Astrocyte (in vitro differentiated cells and primary cell): ENCODE measurements at regions not wholly inside any gene's neighbourhood (a gene's known extent, or its start where the extent isn't known, plus 50 kb on each side); places are given as distances from the start of the nearest gene placed in this dataset.

Experiments used
- DNase-seq: peaks from one replicate; pipeline ENCODE4 v3.0.0-alpha.2; 2010; ENCODE audit warnings: low read depth
- FAIRE-seq: peaks from 2 replicates; lab custom pipeline; 2011; peaks lifted over from hg19 to GRCh38; lab: Jason Lieb, UNC
- H2AFZ ChIP-seq: 2 replicates; pipeline ENCODE4 v1.6.0; 2012; ENCODE audit warnings: low read depth, low read length, inconsistent platforms
- H3K27ac ChIP-seq: 2 replicates; pipeline ENCODE4 v1.5.1; 2011; ENCODE audit warnings: low read depth, low read length, inconsistent platforms
- H3K27me3 ChIP-seq: 2 replicates; pipeline ENCODE4 v1.6.0; 2011; ENCODE audit warnings: low read length, inconsistent platforms; ENCODE audit not compliant: insufficient read depth
- H3K36me3 ChIP-seq: 2 replicates; pipeline ENCODE4 v1.5.1; 2011; ENCODE audit warnings: low read length, inconsistent platforms; ENCODE audit not compliant: insufficient read depth
- H3K4me1 ChIP-seq: 2 replicates; pipeline ENCODE4 v1.5.1; 2011; ENCODE audit warnings: low read length, inconsistent platforms; ENCODE audit not compliant: insufficient read depth
- H3K4me2 ChIP-seq: 2 replicates; pipeline ENCODE4 v1.6.0; 2012; ENCODE audit warnings: low read length, inconsistent platforms
- H3K4me3 ChIP-seq: 2 replicates; pipeline ENCODE4 v1.5.1; 2011; ENCODE audit warnings: low read depth, mild to moderate bottlenecking, low read length, inconsistent platforms; ENCODE audit not compliant: insufficient read depth
- H3K79me2 ChIP-seq: 2 replicates; pipeline ENCODE4 v1.6.0; 2012; ENCODE audit warnings: mild to moderate bottlenecking, low read length, inconsistent platforms; ENCODE audit not compliant: insufficient read depth
- H3K9ac ChIP-seq: 2 replicates; pipeline ENCODE4 v1.6.0; 2012; ENCODE audit warnings: mild to moderate bottlenecking, low read length, inconsistent platforms
- H3K9me3 ChIP-seq: 2 replicates; pipeline ENCODE4 v1.5.1; 2012; ENCODE audit warnings: low read depth, mild to moderate bottlenecking, low read length, inconsistent platforms; ENCODE audit not compliant: insufficient read depth
- H4K20me1 ChIP-seq: 2 replicates; pipeline ENCODE4 v1.6.0; 2012; ENCODE audit warnings: low read length, inconsistent platforms; ENCODE audit not compliant: insufficient read depth
- H3K27ac Mint-ChIP-seq: one replicate; pipeline ENCODE4 v1.8.0; 2021; ENCODE audit warnings: mild to moderate bottlenecking, mixed read lengths; ENCODE audit not compliant: unreplicated experiment
- H3K27me3 Mint-ChIP-seq: one replicate; pipeline ENCODE4 v1.8.0; 2021; ENCODE audit warnings: low read depth, mixed read lengths; ENCODE audit not compliant: unreplicated experiment
- H3K36me3 Mint-ChIP-seq: one replicate; pipeline ENCODE4 v1.8.0; 2021; ENCODE audit warnings: low read depth, mixed read lengths; ENCODE audit not compliant: unreplicated experiment
- H3K4me1 Mint-ChIP-seq: one replicate; pipeline ENCODE4 v1.8.0; 2021; ENCODE audit warnings: low read depth, mixed read lengths; ENCODE audit not compliant: unreplicated experiment
- H3K4me3 Mint-ChIP-seq: one replicate; pipeline ENCODE4 v1.8.0; 2021; ENCODE audit warnings: mild to moderate bottlenecking, moderate library complexity, mixed read lengths; ENCODE audit not compliant: unreplicated experiment
- H3K9me3 Mint-ChIP-seq: one replicate; pipeline ENCODE4 v1.8.0; 2021; ENCODE audit warnings: mild to moderate bottlenecking, mixed read lengths; ENCODE audit not compliant: unreplicated experiment
- CTCF ChIP-seq: IDR thresholded peaks from 2 replicates; pipeline ENCODE4 v1.5.1; 2011; ENCODE audit warnings: low read depth, mild to moderate bottlenecking, inconsistent platforms, low read length, moderate library complexity; ENCODE audit not compliant: insufficient read depth
- EZH2 ChIP-seq: IDR thresholded peaks from 2 replicates; pipeline ENCODE4 v1.6.1; 2012; ENCODE audit warnings: mild to moderate bottlenecking, low read length, inconsistent platforms; ENCODE audit not compliant: insufficient read depth

- FAIRE-seq (no peak), DNase-seq (no peak)
- Histone ChIP-seq H3K79me2 (no peaks in the 10 kb centered on the region), H3K27ac (no peak overlapping the region), H3K4me2 (no peak overlapping the region), H3K4me3 (no peak overlapping the region), H2AFZ (no peak overlapping the region), H3K4me1 (peaks cover 8% of the 10 kb centered on the region), H4K20me1 (no peaks in the 10 kb centered on the region), H3K27me3 (no peaks in the 10 kb centered on the region), H3K9me3 (no peaks in the 10 kb centered on the region), H3K9ac (no peak overlapping the region), H3K36me3 (no peaks in the 10 kb centered on the region)
- Mint-ChIP-seq H3K36me3 (no peaks in the 10 kb centered on the region), H3K27me3 (peaks cover 1% of the 10 kb centered on the region), H3K27ac (no peak overlapping the region), H3K4me3 (no peak overlapping the region), H3K4me1 (peaks cover 8% of the 10 kb centered on the region), H3K9me3 (no peaks in the 10 kb centered on the region)
- TF ChIP-seq EZH2, result no peak
- no peak for TF ChIP-seq CTCF
Observed at GRCh38 chr5:62083661-62084060, 222.3 kb upstream of the KIF2A start.

- FAIRE-seq (no peak), DNase-seq (no peak)
- H3K9me3 ChIP-seq, result no peaks in the 10 kb centered on the region
- Mint-ChIP-seq H3K27ac (no peak overlapping the region), H3K4me1 (peaks cover 8% of the 10 kb centered on the region), H3K4me3 (no peak overlapping the region), H3K27me3 (peaks cover 1% of the 10 kb centered on the region), H3K36me3 (no peaks in the 10 kb centered on the region), H3K9me3 (no peaks in the 10 kb centered on the region)
- H3K36me3 ChIP-seq, result no peaks in the 10 kb centered on the region
- no peak for TF ChIP-seq CTCF
- TF ChIP-seq EZH2, result no peak
- H3K4me3 ChIP-seq, result no peak overlapping the region
- H4K20me1 ChIP-seq, result no peaks in the 10 kb centered on the region
- no peak overlapping the region for H3K27ac ChIP-seq
- H3K79me2 ChIP-seq, result no peaks in the 10 kb centered on the region
- H2AFZ ChIP-seq, result no peak overlapping the region
- peaks cover 8% of the 10 kb centered on the region for H3K4me1 ChIP-seq
- no peaks in the 10 kb centered on the region for H3K27me3 ChIP-seq
- H3K4me2 ChIP-seq, result no peak overlapping the region
- H3K9ac ChIP-seq, result no peak overlapping the region
Observed at GRCh38 chr5:62084391-62084790, 221.6 kb upstream of the KIF2A start.

DNA sequence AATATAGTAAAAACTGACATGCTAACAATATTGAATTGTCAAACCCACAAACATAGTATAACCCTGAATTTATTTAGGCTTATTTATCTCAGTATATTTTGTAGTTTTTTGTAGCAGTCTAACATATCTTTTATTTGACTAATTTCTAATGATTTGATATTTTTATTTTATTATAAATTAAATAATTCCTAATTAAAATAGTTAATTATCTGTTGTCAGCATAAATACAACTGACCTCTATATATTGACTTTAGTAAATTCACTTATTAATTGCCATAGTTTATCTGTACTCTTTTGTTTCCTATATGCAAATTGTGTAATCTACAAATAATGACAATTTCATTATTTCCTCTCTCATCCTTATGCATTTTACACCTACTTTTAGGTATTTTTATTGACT is 215.1 kb upstream of the KIF2A start:
- no peak overlapping the region for H3K27ac Mint-ChIP-seq
- no peak for DNase-seq
- H3K9me3 ChIP-seq, result no peaks in the 10 kb centered on the region
- no peaks in the 10 kb centered on the region for H3K36me3 Mint-ChIP-seq
- H3K4me1 Mint-ChIP-seq, result peaks cover 3% of the 10 kb centered on the region
- H3K27me3 Mint-ChIP-seq, result no peaks in the 10 kb centered on the region
- H3K4me3 Mint-ChIP-seq, result no peak overlapping the region
- no peaks in the 10 kb centered on the region for H3K27me3 ChIP-seq
- H2AFZ ChIP-seq, result no peak overlapping the region
- TF ChIP-seq CTCF (no peak), EZH2 (no peak)
- no peak overlapping the region for H3K9ac ChIP-seq
- H3K36me3 ChIP-seq, result no peaks in the 10 kb centered on the region
- no peak overlapping the region for H3K27ac ChIP-seq
- H3K9me3 Mint-ChIP-seq, result no peaks in the 10 kb centered on the region
- peaks cover 4% of the 10 kb centered on the region for H3K4me1 ChIP-seq
- H3K4me3 ChIP-seq, result no peak overlapping the region
- no peaks in the 10 kb centered on the region for H4K20me1 ChIP-seq
- no peak overlapping the region for H3K4me2 ChIP-seq
- no peaks in the 10 kb centered on the region for H3K79me2 ChIP-seq
- no peak for FAIRE-seq
